ENCODE measurements at regions not wholly inside any gene's neighbourhood (a gene's known extent, or its start where the extent isn't known, plus 50 kb on each side); places are given as distances from the start of the nearest gene placed in this dataset. TPM values are rescaled to one million over a fixed set of nuclear protein-coding genes. Genes with fewer than 3 reads are reported as not detected.

Small RNA genes lying in the stretch of these regions (small RNA-seq; reads per million reads assigned to genes)
- not detected for gene RNU6-1023P (ENCODE audit: low replicate concordance)
